Tongue (tissue), 1 donor: ENCODE measurements at regions not wholly inside any gene's neighbourhood (a gene's known extent, or its start where the extent isn't known, plus 50 kb on each side); places are given as distances from the start of the nearest gene placed in this dataset.
"Not testable (repeated sequence)": the region's sequence is repeated elsewhere in the genome, so short reads cannot be mapped to it uniquely, and the experiment has no call there.

ENCODE experiments used
- DNase-seq: peaks from one replicate; pipeline ENCODE4 v3.0.0-alpha.2; 2015

- DNase-seq: peak; percentile 87
Observed at GRCh38 chr4:110850461-110851442, 227.9 kb upstream of the PITX2 start.

GRCh38 chr4:110851989-110852388, 229.1 kb upstream of the PITX2 start:
- no peak for DNase-seq

GRCh38 chr4:110852793-110853192, 229.9 kb upstream of the PITX2 start:
- DNase-seq: no peak

DNA sequence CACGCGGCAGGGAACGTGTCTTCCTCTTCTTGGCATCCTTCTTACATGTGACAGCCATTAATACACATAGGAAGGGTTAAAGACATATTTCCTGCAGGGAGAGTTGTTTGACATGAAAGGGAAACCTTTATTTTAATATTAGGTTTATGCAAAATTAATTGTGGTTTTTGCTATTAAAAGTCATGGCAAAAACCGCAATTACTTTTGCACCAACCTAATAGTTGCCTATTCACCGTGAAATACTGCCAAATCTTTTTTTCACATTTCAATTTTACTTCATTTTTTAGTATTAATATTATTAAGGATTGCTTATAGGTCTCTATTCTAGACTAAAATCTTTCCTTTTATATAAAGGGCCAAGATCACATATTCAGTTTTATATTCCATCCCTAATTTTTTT, 230.4 kb upstream of the PITX2 start:
- no peak for DNase-seq

DNA sequence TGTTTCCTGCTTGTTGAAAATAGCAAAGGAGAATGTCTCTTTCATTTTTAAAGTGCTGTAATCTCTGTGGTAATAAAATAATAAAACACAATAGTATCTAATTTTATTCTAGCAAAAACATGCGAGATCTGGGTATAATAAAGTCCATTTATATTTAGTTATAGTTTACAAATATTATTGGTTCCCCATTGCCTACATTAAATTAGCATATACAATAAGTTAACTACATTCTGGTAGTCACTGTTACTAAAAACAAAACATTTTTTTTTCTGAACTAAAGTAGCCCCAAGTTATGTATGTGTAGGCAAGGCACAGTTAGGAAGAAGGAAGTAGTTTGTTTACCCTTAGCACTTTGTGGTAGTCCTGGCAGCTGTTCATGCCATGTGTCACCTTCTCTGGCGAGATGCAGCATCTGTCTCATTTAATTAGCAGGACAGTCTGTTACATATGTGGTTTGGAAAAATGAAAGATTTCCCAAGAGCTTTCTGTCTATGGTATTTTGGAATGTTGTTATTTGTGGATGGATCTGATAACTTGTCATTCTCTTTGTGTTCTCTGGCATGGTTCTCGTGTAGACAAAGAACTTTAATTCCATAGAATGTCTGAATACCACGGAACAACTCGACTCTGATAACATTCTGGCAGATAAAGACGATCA, 231.3 kb upstream of the PITX2 start:
- DNase-seq: peak; percentile 55

- DNase-seq: no peak
Observed at GRCh38 chr4:110860125-110860524, 237.2 kb upstream of the PITX2 start.

DNA sequence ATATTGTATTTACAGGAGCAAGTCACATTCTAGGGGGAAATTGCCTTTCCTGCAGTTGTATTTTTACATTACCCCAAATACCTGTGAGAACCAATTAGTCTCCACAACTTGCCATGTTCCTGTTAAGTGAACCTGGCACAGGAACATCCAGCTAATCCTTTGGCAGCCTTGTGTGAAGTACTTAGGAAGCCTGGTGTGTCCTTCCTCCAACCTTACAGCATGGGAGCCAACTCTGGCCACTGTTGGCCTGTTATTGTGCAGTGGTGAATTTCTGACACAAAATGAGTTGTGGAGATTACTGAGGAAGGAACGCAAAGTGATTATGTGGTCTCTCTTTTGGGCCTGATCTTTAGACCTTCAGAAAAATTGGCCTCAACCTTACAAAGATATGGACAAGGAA, 238.0 kb upstream of the PITX2 start:
- DNase-seq: no peak

- no peak for DNase-seq
Observed at GRCh38 chr4:110865611-110866259, 242.9 kb upstream of the PITX2 start.

- DNase-seq: no peak
Observed at GRCh38 chr4:110867251-110867960, 244.5 kb upstream of the PITX2 start.

GRCh38 chr4:110867981-110868720, 245.3 kb upstream of the PITX2 start:
- no peak for DNase-seq

DNA sequence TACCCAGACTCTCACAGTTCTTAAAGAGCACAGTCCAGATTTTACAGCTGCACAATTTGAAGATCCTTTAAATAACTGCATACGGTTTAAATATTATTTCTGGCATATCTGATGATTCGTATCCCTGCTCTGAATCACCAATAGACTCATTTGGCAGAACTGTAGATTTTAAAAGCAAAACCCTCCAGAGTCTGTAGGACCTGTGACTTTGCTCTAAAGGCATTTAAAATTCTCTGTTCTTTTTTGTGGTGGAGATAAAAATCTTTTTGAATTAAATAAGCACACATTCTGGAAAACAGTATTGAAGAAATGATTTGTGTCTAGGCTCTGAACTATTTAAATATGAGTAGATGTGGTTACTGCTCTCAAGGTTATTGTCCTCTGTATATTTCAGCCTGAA, 246.2 kb upstream of the PITX2 start:
- DNase-seq: no peak

GRCh38 chr4:110869862-110870572, 247.1 kb upstream of the PITX2 start:
- DNase-seq: no peak

GRCh38 chr4:110876214-110876613, 253.3 kb upstream of the PITX2 start:
- not testable (repeated sequence) for DNase-seq

DNA sequence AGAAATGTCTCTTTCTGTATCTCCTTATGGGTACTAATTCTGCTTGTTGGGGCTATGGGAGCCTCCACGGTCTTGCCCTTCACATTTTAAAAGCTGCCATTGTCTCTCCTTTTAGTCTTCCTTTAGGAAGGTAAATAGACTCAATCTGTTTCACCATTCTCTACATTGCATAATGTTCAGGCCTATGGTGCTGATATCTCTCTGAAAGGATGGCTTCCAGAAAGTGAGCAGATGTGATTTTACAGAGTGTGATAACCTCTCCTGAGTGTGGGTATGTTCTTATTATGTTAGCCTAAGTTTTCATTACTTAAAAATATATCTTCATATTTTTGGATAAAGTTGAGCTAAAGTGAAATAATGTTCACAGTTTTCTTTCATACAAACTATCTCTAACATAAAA, 254.0 kb upstream of the PITX2 start:
- DNase-seq: no peak

DNA sequence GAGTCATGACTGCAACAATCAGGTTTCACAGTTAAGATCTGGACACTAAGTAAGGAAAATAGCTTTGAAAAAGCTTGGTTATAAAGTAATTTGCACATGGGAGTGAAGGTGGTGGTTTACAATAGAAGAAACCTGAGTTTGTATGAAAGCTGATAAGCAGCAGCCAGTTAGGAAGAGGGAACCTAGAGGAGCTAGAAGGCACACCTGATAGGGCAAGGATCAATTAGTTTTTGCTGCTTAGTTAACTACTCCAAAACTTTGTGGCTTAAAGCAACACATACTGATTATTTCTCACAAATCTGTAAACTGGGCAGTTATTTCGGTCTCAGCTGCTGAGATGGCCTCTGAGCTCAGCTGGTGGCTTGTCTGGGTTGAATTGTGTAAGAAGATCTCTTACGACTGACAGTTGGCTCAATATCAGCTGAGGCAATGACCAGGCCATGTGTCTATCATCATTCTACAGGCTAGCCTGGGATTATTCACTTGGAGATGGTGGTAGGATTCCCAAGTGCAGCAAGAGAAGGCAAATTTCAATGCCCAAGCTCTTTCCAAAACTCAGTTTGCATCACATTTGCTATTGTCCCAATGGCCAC, 255.0 kb upstream of the PITX2 start:
- peak; percentile 21 for DNase-seq

DNA sequence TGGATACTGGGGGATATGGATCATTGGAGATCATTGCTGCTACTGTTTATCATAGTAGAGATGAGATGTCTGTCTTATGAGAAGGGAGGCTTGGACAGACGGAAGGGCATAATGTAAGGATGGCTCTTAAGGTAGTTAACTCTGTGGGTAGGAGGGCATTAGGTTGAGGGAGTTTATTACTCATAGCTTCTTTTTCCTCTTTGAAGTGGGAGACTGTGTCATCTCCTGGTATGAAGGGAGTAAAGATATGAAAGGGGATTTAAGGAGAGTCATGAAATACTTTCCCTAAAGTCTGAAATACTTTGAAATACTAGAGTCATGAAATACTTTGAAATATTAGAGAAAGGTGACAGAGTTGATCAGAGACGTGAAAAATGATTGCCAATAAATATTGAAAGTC, 255.5 kb upstream of the PITX2 start:
- no peak for DNase-seq

DNA sequence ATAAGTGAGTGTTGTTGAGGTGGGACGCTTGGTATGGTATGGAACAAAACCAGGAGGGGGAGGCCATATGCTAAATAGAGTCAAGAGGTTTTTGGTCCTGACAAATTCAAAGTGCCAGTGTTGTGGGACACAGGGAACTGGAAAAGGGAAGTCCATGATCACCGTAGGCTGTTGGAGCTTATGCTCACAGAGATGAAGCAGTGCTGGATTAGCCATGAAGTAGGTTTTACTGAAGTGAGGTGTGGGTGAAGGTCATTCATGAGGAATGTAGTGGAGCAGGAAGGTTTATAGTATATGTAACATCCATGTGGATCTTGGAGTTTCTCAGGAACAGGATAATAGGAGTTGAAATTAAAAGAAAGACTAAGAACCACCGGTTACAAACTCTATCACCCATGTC, 256.1 kb upstream of the PITX2 start:
- no peak for DNase-seq

DNA sequence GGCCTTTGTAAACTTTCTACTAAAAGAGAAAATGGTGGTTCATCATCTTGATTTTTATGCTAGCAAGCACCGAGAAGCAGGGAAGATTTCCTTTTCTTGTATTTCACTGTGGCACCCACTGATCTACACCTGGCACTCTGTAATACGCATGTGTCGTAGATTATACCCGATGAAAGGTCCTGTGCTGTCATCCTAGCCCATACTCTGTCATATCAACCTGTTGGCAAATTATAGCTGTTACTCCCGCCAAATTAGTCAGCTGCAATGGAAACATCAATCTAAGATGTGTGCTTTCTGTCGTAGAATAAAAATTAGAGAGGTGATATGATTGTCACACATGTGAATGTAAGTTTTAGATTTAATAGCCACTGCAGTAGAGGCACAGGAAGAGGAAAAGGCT, 263.4 kb upstream of the PITX2 start:
- no peak for DNase-seq

DNA sequence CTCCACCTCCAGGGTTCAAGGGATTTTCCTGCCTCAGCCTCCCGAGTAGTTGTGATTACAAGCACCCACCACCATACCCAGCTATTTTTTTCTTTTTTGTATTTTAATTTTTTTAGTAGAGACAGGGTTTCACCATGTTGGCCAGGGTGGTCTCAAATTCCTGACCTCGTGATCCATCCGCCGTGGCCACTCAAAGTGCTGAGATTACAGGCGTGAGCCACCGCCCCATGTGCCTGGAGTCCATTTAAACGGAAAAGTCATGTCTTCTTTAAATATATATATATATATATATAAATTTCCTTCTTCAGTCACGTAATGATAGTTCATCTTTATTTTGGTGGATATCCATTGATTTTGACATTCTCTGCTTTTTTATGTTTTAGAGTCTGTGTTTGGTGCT, 264.0 kb upstream of the PITX2 start:
- DNase-seq: no peak

DNA sequence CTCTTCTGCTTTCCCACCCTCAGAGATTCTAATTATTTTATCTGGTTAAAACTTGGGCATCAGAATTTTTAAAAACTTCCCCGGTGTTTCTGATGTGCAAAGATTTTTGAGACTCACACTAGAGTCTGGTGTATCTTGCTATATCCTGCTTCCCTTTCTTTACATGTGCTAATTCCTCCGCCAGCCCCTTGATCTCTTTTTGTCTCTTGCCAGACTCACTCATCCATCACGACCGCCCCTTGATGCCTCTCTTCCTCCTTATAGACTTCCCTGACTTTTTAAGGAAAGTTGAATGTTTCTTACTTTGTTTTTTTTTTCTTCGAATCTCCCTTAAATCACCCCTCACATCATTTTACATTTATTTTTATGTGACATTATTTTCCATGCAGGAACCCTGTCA, 274.9 kb upstream of the PITX2 start:
- no peak for DNase-seq

DNA sequence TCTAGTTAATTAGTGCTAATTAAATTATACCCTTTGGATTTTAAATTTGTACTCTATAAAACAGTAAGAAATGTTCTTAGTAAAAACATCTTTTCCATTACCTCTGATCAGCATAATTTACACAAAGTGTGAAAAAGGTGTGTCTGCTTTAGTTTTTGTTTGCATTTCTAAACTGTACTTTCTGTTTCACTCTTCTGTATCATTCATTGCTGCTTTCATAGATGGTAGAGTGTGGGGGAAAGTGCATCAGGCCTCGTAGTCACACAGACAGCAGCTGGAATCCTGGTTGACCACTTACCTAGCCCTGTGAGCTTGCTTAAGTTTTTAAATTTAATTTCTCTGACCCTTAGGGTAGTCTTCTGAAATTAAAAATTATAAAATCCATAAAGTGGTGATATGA, 275.4 kb upstream of the PITX2 start:
- DNase-seq: no peak
